KOPT-K1 (cell line): ENCODE measurements at regions not wholly inside any gene's neighbourhood (a gene's known extent, or its start where the extent isn't known, plus 50 kb on each side); places are given as distances from the start of the nearest gene placed in this dataset.

Experiments
- H3K27ac ChIP-seq: fragments of 200-600 bp; sonication (generic); 2 replicates; pipeline ENCODE4 v1.5.1; 2016; ENCODE audit warnings: antibody characterized with exemption, mild to moderate bottlenecking, low read depth, low read length; ENCODE audit not compliant: poor library complexity, severe bottlenecking
- H3K36me3 ChIP-seq: fragments of 200-600 bp; sonication (generic); 2 replicates; pipeline ENCODE4 v1.5.1; 2017; ENCODE audit warnings: antibody characterized with exemption, mild to moderate bottlenecking, low read length, moderate library complexity; ENCODE audit not compliant: insufficient read depth
- H3K9me3 ChIP-seq: fragments of 200-600 bp; sonication (generic); 2 replicates; pipeline ENCODE4 v1.5.1; 2017; ENCODE audit warnings: antibody characterized with exemption, low read length, mild to moderate bottlenecking; ENCODE audit not compliant: insufficient read depth, poor library complexity, severe bottlenecking

- no peak overlapping the region for H3K27ac ChIP-seq
- no peaks in the 10 kb centered on the region for H3K36me3 ChIP-seq
- no peaks in the 10 kb centered on the region for H3K9me3 ChIP-seq
Measured at GRCh38 chr13:79081942-79082341, 324.1 kb downstream of the RBM26 start.

GRCh38 chr13:79079351-79079839, 326.7 kb downstream of the RBM26 start:
- no peaks in the 10 kb centered on the region for H3K36me3 ChIP-seq
- no peak overlapping the region for H3K27ac ChIP-seq
- no peaks in the 10 kb centered on the region for H3K9me3 ChIP-seq

- H3K9me3 ChIP-seq, result no peaks in the 10 kb centered on the region
- H3K27ac ChIP-seq, result no peak overlapping the region
- H3K36me3 ChIP-seq, result no peaks in the 10 kb centered on the region
Measured at GRCh38 chr13:79075703-79076102, 330.4 kb downstream of the RBM26 start.

GRCh38 chr13:79070343-79070974, 335.6 kb downstream of the RBM26 start:
- no peak overlapping the region for H3K27ac ChIP-seq
- no peaks in the 10 kb centered on the region for H3K9me3 ChIP-seq
- no peaks in the 10 kb centered on the region for H3K36me3 ChIP-seq

- H3K36me3 ChIP-seq, result no peaks in the 10 kb centered on the region
- H3K27ac ChIP-seq, result no peak overlapping the region
- no peaks in the 10 kb centered on the region for H3K9me3 ChIP-seq
Measured at GRCh38 chr13:79062291-79062690, 343.8 kb downstream of the RBM26 start.

- Histone ChIP-seq H3K9me3 (no peaks in the 10 kb centered on the region), H3K36me3 (no peaks in the 10 kb centered on the region), H3K27ac (no peak overlapping the region)
Measured at GRCh38 chr13:79060216-79060615, 345.8 kb downstream of the RBM26 start.

GRCh38 chr13:79056706-79057105, 349.3 kb downstream of the RBM26 start:
- H3K27ac ChIP-seq, result no peak overlapping the region
- H3K36me3 ChIP-seq, result no peaks in the 10 kb centered on the region
- H3K9me3 ChIP-seq, result no peaks in the 10 kb centered on the region

- no peak overlapping the region for H3K27ac ChIP-seq
- no peaks in the 10 kb centered on the region for H3K36me3 ChIP-seq
- H3K9me3 ChIP-seq, result no peaks in the 10 kb centered on the region
Measured at GRCh38 chr13:79051472-79051871, 354.6 kb downstream of the RBM26 start.

GRCh38 chr13:79044415-79044814, 361.6 kb downstream of the RBM26 start:
- no peak overlapping the region for H3K27ac ChIP-seq
- no peaks in the 10 kb centered on the region for H3K9me3 ChIP-seq

GRCh38 chr13:79043208-79043607, 362.8 kb downstream of the RBM26 start:
- Histone ChIP-seq H3K36me3 (no peaks in the 10 kb centered on the region), H3K27ac (no peak overlapping the region), H3K9me3 (no peaks in the 10 kb centered on the region)

More at GRCh38 chr13:79044415-79044814, 361.6 kb downstream of the RBM26 start:
- H3K36me3 ChIP-seq, result no peaks in the 10 kb centered on the region

GRCh38 chr13:79037197-79037596, 368.9 kb downstream of the RBM26 start:
- no peaks in the 10 kb centered on the region for H3K36me3 ChIP-seq
- no peak overlapping the region for H3K27ac ChIP-seq
- no peaks in the 10 kb centered on the region for H3K9me3 ChIP-seq

- H3K36me3 ChIP-seq, result no peaks in the 10 kb centered on the region
- no peak overlapping the region for H3K27ac ChIP-seq
- H3K9me3 ChIP-seq, result no peaks in the 10 kb centered on the region
Measured at GRCh38 chr13:79034341-79034740, 371.7 kb downstream of the RBM26 start.

GRCh38 chr13:79030513-79030912, 371.6 kb upstream of the OBI1 start:
- Histone ChIP-seq H3K9me3 (no peaks in the 10 kb centered on the region), H3K36me3 (no peaks in the 10 kb centered on the region), H3K27ac (no peak overlapping the region)

GRCh38 chr13:79018166-79018565, 359.2 kb upstream of the OBI1 start:
- Histone ChIP-seq H3K36me3 (no peaks in the 10 kb centered on the region), H3K27ac (no peak overlapping the region), H3K9me3 (peaks cover 21% of the 10 kb centered on the region)

GRCh38 chr13:79011179-79011578, 352.2 kb upstream of the OBI1 start:
- H3K9me3 ChIP-seq, result no peaks in the 10 kb centered on the region
- no peaks in the 10 kb centered on the region for H3K36me3 ChIP-seq
- no peak overlapping the region for H3K27ac ChIP-seq
